MV-4-11 (cell line): ENCODE measurements at regions not wholly inside any gene's neighbourhood (a gene's known extent, or its start where the extent isn't known, plus 50 kb on each side); places are given as distances from the start of the nearest gene placed in this dataset.

Source experiments
- DNase-seq: peaks from one replicate; lab custom pipeline; 2025; lab: John Stamatoyannopoulos, UW

GRCh38 chr5:10173716-10174115 is 76.0 kb downstream of the ATPSCKMT start:
- peak; percentile 94 for DNase-seq

DNA sequence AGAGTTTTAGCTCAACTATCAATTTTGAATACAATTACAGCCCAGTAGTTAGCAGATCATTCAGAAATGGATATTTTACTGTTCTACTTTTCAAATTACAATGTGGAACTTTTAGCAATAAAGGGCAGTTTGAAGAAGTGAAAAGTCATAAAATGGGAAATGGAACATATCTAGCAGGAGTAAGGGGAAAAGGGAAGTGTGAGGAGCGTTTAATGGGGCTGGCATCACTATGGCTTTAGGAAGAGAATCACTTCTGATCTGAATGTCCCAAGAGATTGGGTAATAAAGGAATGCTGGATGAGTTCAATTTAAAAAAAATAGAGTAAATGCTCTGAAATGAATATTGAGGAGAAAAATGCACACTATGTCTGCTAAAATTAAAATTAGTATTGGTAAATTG is 77.4 kb downstream of the ATPSCKMT start:
- peak; percentile 72 for DNase-seq

DNA sequence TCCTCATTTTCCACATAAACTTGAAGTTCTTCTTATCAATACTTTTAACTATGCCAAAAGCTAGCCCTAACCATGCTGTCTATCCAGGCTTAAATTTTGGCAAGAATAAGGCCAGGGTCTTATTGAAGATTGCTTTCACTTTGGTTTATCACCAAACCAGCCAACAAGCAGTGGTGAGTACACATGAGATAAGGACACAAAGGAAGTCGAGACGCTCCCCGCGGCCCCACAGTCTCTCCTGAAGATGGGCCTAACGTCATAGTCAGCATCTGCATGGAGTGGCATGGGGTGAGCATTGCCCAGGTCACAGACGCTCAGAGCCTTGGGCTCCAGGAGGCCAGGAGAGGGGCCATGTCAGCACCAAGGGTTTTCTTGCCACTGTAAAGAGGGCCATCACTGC is 80.3 kb downstream of the ATPSCKMT start:
- peak; percentile 14 for DNase-seq

- DNase-seq = no peak
Observed at GRCh38 chr5:10168254-10168653, 81.4 kb downstream of the ATPSCKMT start.

DNA sequence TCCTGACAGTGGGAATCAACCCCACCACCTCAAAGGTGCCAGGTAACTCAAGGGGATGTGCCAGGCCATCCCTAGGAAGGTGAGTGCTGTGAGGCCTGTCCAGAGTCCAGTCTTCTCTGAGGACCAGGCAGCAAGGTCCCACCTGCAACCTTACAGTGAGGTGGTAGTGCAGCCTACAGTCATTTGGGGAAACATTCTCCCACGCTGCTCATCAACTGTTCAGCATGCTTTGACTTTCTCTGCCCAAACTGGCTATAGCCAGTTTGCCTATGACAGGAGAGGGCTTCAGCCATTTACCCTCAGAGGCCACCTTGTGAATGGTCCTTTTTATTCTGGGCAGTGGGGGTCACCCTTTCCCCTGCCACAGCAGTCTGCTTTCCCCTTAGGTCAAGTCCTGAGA is 81.9 kb downstream of the ATPSCKMT start:
- no peak for DNase-seq

GRCh38 chr5:10166392-10166791 is 83.3 kb downstream of the ATPSCKMT start:
- DNase-seq = no peak

DNA sequence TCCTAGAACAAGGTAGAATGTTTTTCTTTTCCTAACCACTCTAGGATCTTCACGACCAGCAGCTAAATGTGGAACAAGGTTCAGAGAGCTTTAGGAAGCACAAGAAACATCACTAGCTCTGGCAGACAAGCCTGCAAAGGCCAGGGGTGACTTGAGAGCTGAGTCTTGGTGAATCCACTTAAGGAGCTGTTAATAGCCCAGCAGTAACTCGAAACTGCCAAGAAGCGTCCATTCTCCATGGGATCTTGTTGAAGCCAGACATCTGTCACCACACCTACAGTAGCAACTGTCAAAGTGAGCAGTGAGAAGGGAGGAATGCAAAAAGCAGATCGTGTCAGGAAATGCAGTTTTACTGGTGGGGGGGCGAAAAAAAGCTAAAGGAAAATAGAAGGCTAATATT is 87.2 kb downstream of the ATPSCKMT start:
- DNase-seq = no peak

DNA sequence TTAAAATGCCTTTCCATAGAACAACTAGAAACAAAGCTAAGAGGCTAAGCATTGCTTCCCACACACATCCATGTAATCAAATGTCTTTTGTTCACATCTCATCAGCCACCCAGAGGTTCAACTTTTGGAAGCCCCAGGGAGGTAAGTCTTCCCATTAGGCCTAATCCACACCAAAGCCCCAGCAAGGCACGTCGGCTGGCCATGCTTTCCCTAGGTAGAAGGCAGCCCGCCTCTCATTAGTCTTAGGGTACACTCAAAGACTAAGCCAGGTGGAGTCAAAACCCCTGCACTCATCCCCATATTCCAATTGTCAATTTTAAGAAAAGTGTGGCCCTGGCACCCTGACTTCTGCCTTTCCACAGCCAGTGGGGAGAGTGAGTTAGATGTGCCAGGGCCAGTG is 87.9 kb downstream of the ATPSCKMT start:
- no peak for DNase-seq

DNA sequence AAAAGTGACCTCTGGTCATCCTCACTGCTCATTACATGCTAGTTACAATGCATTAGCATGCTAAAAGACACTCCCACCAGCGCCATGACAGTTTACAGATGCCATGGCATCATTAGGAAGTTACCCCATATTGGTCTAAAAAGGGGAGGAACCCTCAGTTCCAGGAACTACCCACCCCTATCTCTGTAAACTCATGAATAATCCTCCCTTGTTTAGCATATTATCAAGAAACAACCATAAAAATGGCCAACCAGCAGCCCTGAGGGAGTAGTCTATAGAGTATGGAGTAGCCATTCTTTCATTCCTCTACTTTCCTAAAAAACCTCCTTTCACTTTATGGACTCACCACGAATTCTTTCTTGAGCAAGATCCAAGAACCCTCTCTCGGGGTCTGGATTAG is 89.4 kb downstream of the ATPSCKMT start:
- no peak for DNase-seq

- DNase-seq = no peak
Observed at GRCh38 chr5:10158886-10159285, 90.8 kb downstream of the ATPSCKMT start.

GRCh38 chr5:10157085-10157669 is 92.5 kb downstream of the ATPSCKMT start:
- DNase-seq = no peak

DNA sequence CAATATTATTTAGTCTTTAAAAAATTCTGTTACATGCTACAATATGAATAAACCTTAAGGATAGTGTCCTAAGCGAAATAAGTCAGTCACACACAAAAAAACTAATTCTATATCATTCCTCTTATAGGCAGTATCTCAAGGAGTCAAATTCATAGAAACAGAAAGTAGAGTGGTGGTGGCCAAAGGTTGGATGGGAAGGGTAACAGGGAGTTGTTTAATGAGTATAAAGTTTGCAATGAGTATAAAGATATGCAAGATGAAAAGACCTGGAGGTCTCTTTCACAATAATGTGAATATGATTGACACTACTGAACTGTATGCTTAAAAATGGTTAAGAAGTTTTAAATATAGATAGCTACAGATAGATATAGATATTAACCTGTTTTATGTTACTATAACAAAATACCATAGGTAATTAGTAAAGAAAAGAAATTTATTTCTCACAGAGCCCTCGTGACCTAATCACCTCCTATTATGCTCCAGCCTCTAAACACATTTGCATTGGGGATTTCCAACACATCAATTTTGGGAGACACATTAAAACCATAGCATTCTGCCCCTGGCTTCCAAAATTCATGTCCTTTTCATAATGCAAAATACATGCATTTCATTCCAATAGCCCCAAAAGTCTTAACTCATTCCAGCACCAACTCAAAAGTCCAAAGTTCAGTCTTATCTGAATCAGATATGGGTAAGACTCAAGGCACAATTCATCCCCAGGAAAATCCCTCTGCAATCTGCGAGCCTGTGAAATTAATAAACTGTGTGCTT is 93.6 kb downstream of the ATPSCKMT start:
- no peak for DNase-seq

GRCh38 chr5:10153808-10154537 is 95.7 kb downstream of the ATPSCKMT start:
- DNase-seq = no peak

GRCh38 chr5:10153394-10153793 is 96.3 kb downstream of the ATPSCKMT start:
- no peak for DNase-seq

- no peak for DNase-seq
Observed at GRCh38 chr5:10151656-10152055, 98.0 kb downstream of the ATPSCKMT start.

DNA sequence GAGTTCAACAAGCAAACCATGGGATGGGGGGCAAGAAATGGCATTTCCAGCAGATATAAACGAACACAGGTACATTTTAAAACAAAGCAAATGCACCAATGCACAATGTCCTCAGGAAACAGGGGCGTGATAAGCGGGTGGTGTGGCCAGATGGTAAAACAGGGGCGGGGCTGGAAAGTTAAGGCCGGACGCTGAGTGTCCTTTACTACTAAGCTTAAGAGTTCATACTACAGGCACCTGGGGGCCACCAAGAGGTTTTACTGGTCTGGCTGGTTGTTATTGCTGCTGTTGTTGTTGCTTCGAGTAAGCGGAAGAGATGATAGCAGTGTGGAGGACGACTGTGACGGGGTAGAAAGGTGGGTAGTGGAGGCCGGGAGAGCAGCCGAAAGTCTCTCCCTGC is 99.8 kb downstream of the ATPSCKMT start:
- no peak for DNase-seq

- peak; percentile 51 for DNase-seq
Observed at GRCh38 chr5:10145923-10146401, 103.7 kb downstream of the ATPSCKMT start.

DNA sequence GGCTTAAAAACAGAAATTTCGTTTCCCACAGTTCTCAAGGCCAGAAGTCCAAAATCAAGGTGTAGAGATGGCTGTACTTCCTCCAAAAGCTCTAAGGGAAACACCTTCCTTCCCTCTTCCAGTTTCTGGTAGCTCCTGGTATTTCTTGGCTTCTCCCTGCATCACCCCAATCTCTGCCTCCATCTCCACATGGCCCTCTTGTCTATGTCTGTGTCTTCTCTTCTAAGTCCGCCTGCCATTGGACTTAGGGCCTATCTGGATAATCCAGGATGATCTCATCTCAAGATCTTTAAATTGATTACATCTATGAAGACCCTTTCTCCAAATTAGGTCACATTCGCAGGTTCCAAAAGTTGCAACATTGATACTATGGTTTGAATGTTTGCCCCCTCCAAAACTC is 105.6 kb downstream of the ATPSCKMT start:
- DNase-seq = no peak

GRCh38 chr5:10140195-10140973 is 109.3 kb downstream of the ATPSCKMT start:
- DNase-seq = no peak

DNA sequence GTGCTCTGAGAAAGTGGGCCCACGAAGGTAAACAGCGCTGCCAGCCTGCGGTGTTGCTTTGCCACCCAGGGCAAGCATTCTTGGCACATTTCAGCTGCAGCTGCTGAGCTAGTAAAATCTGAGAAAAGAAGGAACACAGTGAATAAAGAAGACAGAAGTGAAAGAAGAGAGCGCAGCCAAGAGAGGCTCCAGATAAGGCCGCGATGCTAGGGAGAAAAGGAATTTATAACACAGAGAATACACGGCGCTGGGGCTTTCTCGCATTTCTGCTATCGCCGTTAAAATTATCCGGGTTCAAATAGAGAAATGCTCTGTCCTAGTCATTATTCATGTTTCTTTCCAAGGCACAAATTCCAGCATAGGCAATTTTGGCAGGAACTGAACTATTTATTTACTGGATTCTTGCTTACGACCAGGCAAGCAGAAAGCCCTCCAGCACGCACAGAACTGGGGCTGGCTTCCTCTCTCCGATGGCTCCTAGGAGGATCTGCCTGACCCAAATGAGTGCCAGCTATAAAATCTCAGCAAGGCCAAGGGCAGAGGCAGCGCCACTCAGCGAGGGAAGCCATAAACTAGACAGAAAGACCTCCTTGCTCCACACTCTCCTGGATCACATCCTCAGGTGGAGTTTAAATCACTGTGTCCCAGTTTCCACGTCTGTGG is 111.2 kb downstream of the ATPSCKMT start:
- DNase-seq = peak; percentile 3

DNA sequence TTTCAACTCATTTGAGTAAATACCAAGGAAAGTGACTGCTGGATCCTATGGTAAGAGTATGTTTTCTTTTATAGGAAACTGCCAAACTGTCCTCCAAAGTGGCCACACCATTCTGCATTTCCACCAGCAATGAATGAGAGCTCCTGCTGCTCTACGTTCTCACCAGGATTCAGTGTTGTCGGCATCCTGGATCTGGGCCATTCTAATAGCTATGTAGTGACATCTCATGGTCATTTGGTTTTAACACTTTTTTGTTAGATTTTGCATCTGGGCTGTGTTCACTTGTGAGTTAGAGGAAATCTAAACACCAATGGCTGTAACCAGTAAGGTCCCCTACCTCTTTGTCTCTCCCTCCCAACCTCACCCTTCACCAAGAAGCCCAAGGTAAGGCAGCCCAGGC is 115.9 kb downstream of the ATPSCKMT start:
- DNase-seq = no peak

DNA sequence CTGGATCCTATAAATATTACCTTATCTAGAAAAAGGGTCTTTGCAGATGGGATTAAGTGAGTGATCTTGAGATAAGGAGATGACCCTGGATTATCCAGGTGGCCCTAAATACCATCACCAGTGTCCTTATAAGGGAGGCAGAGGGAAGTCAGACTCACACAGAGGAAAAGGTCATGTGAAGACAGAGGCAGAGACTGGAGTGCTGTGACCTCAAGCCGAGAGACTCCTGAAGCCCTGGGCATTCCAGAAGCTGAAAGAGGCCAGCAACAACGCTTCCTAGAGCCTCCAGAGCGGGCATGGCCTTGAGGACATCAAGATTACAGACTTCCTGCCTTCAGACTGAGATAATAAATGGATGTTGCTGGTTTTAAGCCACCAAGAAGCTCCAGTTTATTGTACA is 118.8 kb downstream of the ATPSCKMT start:
- DNase-seq = no peak
